MM.1S (cell line): ENCODE measurements at regions not wholly inside any gene's neighbourhood (a gene's known extent, or its start where the extent isn't known, plus 50 kb on each side); places are given as distances from the start of the nearest gene placed in this dataset.

Source experiments
- CTCF ChIP-seq: fragments of 300-600 bp; sonication (generic); IDR thresholded peaks from 2 replicates; pipeline ENCODE4 v1.5.1; 2016; ENCODE audit warnings: antibody characterized with exemption, low read length, mixed read lengths
- EZH2 ChIP-seq: fragments of 300-600 bp; sonication (generic); optimal IDR thresholded peaks from 2 replicates; pipeline ENCODE3; 2017; ENCODE audit warnings: low read depth, mild to moderate bottlenecking, antibody characterized with exemption, low read length, mixed read lengths
- EZH2phosphoT487 ChIP-seq: fragments of 300-600 bp; sonication (generic); IDR thresholded peaks from 2 replicates; pipeline ENCODE4 v1.6.1; 2018; ENCODE audit warnings: antibody characterized with exemption, low read length

GRCh38 chr2:19062370-19062769 lies 296.1 kb downstream of the OSR1 start:
- TF ChIP-seq CTCF (no peak), EZH2 (no peak), EZH2phosphoT487 (no peak)
